Cardiac fibroblast (primary cell): ENCODE measurements at regions not wholly inside any gene's neighbourhood (a gene's known extent, or its start where the extent isn't known, plus 50 kb on each side); places are given as distances from the start of the nearest gene placed in this dataset.
A peak's percentile ranks its signal among the peaks of the same experiment; 100 is the strongest.

ENCODE experiments used
- DNase-seq, 2 donors: peaks; one replicate each; pipeline versions ENCODE4 v3.0.0 to v3.0.0-alpha.2; 2010; ENCODE audit warnings: low read depth in 2 of 2
- H3K4me3 ChIP-seq, 2 donors: replicated peaks in 1 of 2; 1 replicate in 1 of 2; 2 replicates in 1 of 2; pipeline ENCODE4 v1.5.1; 2011; ENCODE audit warnings: low read depth in 2 of 2, low read length in 2 of 2, mild to moderate bottlenecking in 2 of 2, moderate library complexity in 1 of 2
- TF ChIP-seq, protein P1 (sequence below): IDR thresholded peaks from one replicate; pipeline ENCODE4 v1.5.1; 2011; ENCODE audit warnings: low read depth, mild to moderate bottlenecking, low read length, inconsistent platforms

DNA sequence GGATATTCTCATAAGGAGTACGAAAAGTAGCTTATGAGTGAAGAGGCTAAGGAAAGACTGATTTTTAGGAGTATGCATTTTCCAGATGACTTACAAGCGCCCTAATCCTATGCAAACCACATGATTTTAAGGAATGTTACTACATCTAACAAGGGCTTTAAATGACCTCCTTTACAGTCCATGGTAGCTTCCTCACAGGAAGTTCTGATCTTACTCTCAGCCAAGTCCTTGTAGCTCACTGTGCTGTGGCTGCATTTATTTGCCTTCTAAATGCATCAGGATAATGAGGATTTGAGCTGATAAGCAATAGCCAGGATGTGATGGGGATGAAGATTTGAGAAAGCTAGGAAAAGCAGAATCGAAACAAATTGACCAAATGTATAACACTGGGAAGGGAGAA, 896.0 kb downstream of the MCTP2 start:
- no peak overlapping the region for H3K4me3 ChIP-seq
- peak in 1 of 2 donors; percentile 3 for DNase-seq
- TF ChIP-seq, protein P1, sequence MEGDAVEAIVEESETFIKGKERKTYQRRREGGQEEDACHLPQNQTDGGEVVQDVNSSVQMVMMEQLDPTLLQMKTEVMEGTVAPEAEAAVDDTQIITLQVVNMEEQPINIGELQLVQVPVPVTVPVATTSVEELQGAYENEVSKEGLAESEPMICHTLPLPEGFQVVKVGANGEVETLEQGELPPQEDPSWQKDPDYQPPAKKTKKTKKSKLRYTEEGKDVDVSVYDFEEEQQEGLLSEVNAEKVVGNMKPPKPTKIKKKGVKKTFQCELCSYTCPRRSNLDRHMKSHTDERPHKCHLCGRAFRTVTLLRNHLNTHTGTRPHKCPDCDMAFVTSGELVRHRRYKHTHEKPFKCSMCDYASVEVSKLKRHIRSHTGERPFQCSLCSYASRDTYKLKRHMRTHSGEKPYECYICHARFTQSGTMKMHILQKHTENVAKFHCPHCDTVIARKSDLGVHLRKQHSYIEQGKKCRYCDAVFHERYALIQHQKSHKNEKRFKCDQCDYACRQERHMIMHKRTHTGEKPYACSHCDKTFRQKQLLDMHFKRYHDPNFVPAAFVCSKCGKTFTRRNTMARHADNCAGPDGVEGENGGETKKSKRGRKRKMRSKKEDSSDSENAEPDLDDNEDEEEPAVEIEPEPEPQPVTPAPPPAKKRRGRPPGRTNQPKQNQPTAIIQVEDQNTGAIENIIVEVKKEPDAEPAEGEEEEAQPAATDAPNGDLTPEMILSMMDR = no peak

DNA sequence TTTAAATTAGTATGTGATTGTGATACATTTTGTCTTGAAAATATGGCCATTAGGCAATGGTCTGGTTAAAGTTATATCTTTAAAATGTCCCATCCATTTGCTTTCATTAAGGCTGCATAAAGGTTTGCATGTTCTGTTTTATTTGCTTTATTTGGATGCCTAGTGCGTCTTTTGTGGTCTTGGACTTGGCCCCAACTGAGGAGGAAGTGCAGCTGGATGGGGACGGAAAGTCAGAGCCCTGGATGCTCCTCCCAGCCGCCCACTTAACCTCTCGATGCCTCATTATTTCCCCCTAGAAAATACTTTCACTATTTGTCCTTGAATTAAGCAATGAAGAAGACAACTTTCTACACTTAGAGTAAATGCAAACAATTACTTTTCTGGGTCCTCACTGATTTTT, 898.2 kb downstream of the MCTP2 start:
- peak; percentile 36 to 45 for DNase-seq
- no peak overlapping the region for H3K4me3 ChIP-seq
- TF ChIP-seq, protein P1 = no peak

DNA sequence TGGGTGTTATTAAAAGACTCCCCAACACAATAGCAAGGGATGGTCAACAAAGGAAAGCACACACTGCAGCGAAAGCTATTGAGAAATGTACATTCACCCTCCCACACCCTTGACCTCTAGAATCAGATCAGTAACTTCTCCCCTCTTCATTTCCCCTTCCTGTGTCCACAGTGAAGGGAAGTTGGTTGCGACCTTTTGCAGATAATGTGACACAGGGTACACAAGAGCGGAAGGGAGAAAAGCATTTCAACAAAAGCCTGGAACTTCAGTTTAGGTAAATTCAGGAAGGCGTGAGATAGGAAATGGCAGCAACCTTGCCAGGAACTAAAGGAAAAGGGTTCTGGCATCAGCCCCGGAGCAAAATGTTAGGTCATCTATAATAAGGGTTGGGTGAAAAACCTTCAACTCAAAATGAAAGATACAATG, 899.8 kb downstream of the MCTP2 start:
- peak; percentile 36 to 58 for DNase-seq
- no peak overlapping the region for H3K4me3 ChIP-seq
- TF ChIP-seq, protein P1 = no peak

DNA sequence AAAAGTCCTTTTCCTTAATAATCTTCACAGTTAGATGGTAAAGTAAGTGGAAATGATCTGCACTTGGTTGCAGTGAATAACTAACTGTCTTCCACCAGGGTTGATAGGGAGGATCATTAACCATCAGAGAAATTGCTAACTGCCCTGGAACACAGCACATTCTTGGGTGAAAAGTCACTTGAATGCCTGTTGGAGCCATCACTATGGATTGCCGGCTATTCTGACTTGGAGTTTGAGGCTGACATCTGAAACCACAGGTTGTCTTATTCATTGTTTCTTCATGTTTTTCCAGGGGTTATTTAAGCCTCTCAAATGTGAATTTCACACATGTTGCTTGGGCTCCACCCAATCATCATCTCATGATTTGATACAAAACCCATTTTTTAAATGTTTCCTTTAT, 901.4 kb downstream of the MCTP2 start:
- peak; percentile 4 to 80 for DNase-seq
- no peak overlapping the region for H3K4me3 ChIP-seq
- TF ChIP-seq, protein P1 = no peak

DNA sequence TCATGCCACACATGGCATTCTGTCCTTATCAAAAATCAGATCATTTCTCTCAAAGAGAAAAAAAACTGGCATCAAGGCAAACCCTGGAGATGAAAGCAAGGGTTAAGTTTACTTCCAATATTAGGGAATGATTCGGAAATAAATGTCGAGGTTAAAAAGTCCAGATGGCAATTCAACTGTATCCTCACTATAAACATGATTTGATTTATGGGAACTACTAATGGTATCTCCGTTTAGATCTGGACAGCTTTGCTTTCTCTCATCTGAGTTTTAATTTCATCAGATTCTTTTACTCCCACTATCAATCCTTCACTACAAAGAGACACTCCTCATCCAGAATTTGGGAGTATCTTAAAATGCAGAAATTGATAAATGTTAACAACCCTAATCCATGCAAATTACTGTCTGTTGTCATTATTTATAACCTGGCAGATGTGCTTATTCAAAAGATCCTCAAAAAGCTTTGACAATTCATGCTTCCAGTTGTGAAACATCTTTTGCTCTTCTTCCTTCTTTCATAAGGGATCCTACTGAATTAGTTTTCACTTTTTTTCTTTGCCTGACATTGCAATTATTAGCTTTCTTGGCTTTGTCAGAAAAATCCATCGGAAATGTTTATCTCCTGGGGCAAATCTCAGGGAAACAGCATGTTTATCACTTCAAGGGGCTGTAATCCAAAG, 903.2 kb downstream of the MCTP2 start:
- TF ChIP-seq, protein P1 = no peak
- DNase-seq = no peak
- H3K4me3 ChIP-seq = no peak overlapping the region

DNA sequence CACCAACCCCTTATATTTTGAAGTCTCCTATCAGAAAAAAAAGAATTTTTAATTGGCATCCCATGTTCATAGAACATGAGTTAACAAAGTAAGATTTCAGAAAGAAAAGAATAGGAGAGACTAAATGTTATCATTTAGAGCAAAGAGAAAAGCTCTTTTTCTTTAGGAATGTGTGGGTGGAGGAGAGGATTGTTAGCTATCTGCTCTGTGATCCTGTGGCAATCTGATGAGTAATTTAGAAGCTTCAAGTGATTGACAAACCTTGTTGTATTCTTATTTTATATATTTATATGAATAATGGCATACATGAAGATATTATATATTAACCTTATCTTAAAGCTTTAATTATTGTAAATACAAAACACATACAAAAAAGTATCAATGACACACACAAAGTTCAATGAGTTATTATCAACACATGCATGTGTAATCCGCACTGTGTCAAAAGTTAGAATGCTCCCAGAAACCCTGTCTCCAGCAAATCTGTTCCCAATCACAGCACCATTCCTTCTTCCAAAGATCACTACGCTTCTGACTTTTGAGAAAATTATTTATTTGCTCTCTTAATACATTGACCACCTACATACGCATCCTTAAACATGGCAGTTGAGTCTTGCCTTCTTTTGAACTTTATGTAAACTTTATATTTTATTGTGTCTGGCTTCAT, 907.4 kb downstream of the MCTP2 start:
- no peak overlapping the region for H3K4me3 ChIP-seq
- TF ChIP-seq, protein P1 = no peak
- DNase-seq = no peak
